ENCODE measurements at regions not wholly inside any gene's neighbourhood (a gene's known extent, or its start where the extent isn't known, plus 50 kb on each side); places are given as distances from the start of the nearest gene placed in this dataset.

GRCh38 chr4:136000246-136000645 lies 1532.0 kb downstream of the PCDH18 start:
- DNase-seq (no peak), ATAC-seq (no peak)
- no peak overlapping the region for H3K27ac ChIP-seq
- H3K36me3 ChIP-seq = no peaks in the 10 kb centered on the region
- TF ChIP-seq CTCF (IDR thresholded peaks at IDR 0.05) = no peak
- H3K27me3 ChIP-seq (ENCODE audit: low read depth) = no peaks in the 10 kb centered on the region
- no peaks in the 10 kb centered on the region for H3K4me1 ChIP-seq
- H3K4me3 ChIP-seq = no peak overlapping the region
- intact Hi-C loops (cut with DNase I) = no loop called here
- H3K9me3 ChIP-seq = no peaks in the 10 kb centered on the region

GRCh38 chr4:135994360-135994759 lies 1537.9 kb downstream of the PCDH18 start:
- Histone ChIP-seq H3K4me3 (no peak overlapping the region), H3K9me3 (no peaks in the 10 kb centered on the region), H3K27me3 (ENCODE audit: low read depth) (no peaks in the 10 kb centered on the region), H3K36me3 (no peaks in the 10 kb centered on the region), H3K27ac (no peak overlapping the region), H3K4me1 (no peaks in the 10 kb centered on the region)
- no peak for ATAC-seq
- no peak for DNase-seq
- no peak for TF ChIP-seq CTCF (IDR thresholded peaks at IDR 0.05)
- intact Hi-C loops (cut with DNase I) = no loop called here

GRCh38 chr4:135976860-135977259 lies 1555.4 kb downstream of the PCDH18 start:
- Histone ChIP-seq H3K4me3 (no peak overlapping the region), H3K27ac (no peak overlapping the region), H3K9me3 (no peaks in the 10 kb centered on the region), H3K27me3 (ENCODE audit: low read depth) (no peaks in the 10 kb centered on the region), H3K4me1 (no peaks in the 10 kb centered on the region), H3K36me3 (no peaks in the 10 kb centered on the region)
- no peak for TF ChIP-seq CTCF (IDR thresholded peaks at IDR 0.05)
- DNase-seq (no peak), ATAC-seq (no peak)
- intact Hi-C loops (cut with DNase I) = no loop called here

GRCh38 chr4:135966936-135967335 lies 1565.4 kb downstream of the PCDH18 start:
- Histone ChIP-seq H3K9me3 (no peaks in the 10 kb centered on the region), H3K27me3 (ENCODE audit: low read depth) (no peaks in the 10 kb centered on the region), H3K36me3 (no peaks in the 10 kb centered on the region), H3K4me1 (no peaks in the 10 kb centered on the region), H3K4me3 (no peak overlapping the region), H3K27ac (no peak overlapping the region)
- DNase-seq = no peak
- intact Hi-C loops (cut with DNase I) = no loop called here
- no peak for TF ChIP-seq CTCF (IDR thresholded peaks at IDR 0.05)
- no peak for ATAC-seq

GRCh38 chr4:135963009-135963408 lies 1569.3 kb downstream of the PCDH18 start:
- ATAC-seq (no peak), DNase-seq (no peak)
- intact Hi-C loops (cut with DNase I) = no loop called here
- no peaks in the 10 kb centered on the region for H3K9me3 ChIP-seq
- no peak overlapping the region for H3K4me3 ChIP-seq
- H3K27me3 ChIP-seq (ENCODE audit: low read depth) = no peaks in the 10 kb centered on the region
- no peaks in the 10 kb centered on the region for H3K36me3 ChIP-seq
- no peak for TF ChIP-seq CTCF (IDR thresholded peaks at IDR 0.05)
- no peaks in the 10 kb centered on the region for H3K4me1 ChIP-seq
- no peak overlapping the region for H3K27ac ChIP-seq

GRCh38 chr4:135949931-135950330 lies 1582.4 kb downstream of the PCDH18 start:
- H3K9me3 ChIP-seq = no peaks in the 10 kb centered on the region
- no peak for TF ChIP-seq CTCF (IDR thresholded peaks at IDR 0.05)
- H3K27ac ChIP-seq = no peak overlapping the region
- intact Hi-C loops (cut with DNase I) = no loop called here
- no peaks in the 10 kb centered on the region for H3K36me3 ChIP-seq
- H3K4me1 ChIP-seq = no peaks in the 10 kb centered on the region
- no peak for DNase-seq
- no peak overlapping the region for H3K4me3 ChIP-seq
- no peaks in the 10 kb centered on the region for H3K27me3 ChIP-seq (ENCODE audit: low read depth)
- ATAC-seq = no peak

All from lower lobe of right lung (tissue), 2 donors.